ENCODE measurements at regions not wholly inside any gene's neighbourhood (a gene's known extent, or its start where the extent isn't known, plus 50 kb on each side); places are given as distances from the start of the nearest gene placed in this dataset.

DNA sequence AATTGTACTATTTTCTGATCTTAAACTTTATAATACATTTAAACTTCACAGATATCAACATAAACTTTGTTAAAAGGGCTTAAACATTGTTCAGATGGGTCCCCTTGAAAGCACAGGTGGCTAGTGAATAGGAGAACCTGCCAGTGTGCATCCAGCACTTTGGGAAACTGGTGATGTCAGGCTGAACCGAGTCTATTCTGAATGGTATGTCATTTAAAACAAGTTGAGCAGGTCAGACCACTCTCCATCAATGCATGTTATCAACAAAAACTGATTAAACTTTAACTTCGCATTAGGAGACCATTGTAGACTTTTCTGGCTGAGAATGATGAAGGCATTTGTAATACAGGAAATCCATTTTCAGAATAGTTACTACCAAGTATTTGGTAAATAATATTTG is 50.1 kb upstream of the FREM2 start:
- RAD21 ChIA-PET (ENCODE audit: unreplicated experiment): no interaction called here
- TF ChIP-seq, protein P1, sequence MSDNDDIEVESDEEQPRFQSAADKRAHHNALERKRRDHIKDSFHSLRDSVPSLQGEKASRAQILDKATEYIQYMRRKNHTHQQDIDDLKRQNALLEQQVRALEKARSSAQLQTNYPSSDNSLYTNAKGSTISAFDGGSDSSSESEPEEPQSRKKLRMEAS (IDR thresholded peaks at IDR 0.05; ENCODE audit: low read depth, low read length): no peak
- TF ChIP-seq NR2C2 (IDR thresholded peaks at IDR 0.05; ENCODE audit: borderline replicate concordance, control insufficient read depth, insufficient read length, low read depth) (no peak), TCF7 (IDR thresholded peaks at IDR 0.05; ENCODE audit: borderline replicate concordance) (no peak), MXI1 (IDR thresholded peaks at IDR 0.05; ENCODE audit: low read depth, low read length) (no peak), MTA2 (IDR thresholded peaks at IDR 0.05; ENCODE audit: low read depth) (no peak), HDAC6 (IDR thresholded peaks at IDR 0.05; ENCODE audit: unreplicated experiment) (no peak), RUNX3 (IDR thresholded peaks at IDR 0.05; ENCODE audit: low read length) (no peak), TCF3 (IDR thresholded peaks at IDR 0.05; ENCODE audit: borderline replicate concordance, insufficient read depth, low read depth, low read length) (no peak), ETV6 (conservative IDR thresholded peaks at IDR 0.05 in 1 of 2, IDR thresholded peaks at IDR 0.05 in 1 of 2; ENCODE audit: borderline replicate concordance in 1 of 2, low read depth in 1 of 2) (no peak), CEBPB (IDR thresholded peaks at IDR 0.05; ENCODE audit: borderline replicate concordance in 1 of 2, low read depth in 2 of 2, low read length in 2 of 2) (no peak)
- TF ChIP-seq, protein P2, sequence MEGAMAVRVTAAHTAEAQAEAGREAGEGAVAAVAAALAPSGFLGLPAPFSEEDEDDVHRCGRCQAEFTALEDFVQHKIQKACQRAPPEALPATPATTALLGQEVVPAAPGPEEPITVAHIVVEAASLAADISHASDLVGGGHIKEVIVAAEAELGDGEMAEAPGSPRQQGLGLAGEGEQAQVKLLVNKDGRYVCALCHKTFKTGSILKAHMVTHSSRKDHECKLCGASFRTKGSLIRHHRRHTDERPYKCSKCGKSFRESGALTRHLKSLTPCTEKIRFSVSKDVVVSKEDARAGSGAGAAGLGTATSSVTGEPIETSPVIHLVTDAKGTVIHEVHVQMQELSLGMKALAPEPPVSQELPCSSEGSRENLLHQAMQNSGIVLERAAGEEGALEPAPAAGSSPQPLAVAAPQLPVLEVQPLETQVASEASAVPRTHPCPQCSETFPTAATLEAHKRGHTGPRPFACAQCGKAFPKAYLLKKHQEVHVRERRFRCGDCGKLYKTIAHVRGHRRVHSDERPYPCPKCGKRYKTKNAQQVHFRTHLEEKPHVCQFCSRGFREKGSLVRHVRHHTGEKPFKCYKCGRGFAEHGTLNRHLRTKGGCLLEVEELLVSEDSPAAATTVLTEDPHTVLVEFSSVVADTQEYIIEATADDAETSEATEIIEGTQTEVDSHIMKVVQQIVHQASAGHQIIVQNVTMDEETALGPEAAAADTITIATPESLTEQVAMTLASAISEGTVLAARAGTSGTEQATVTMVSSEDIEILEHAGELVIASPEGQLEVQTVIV (IDR thresholded peaks at IDR 0.05; ENCODE audit: borderline replicate concordance, partially characterized antibody): no peak
- TF ChIP-seq, protein P3, sequence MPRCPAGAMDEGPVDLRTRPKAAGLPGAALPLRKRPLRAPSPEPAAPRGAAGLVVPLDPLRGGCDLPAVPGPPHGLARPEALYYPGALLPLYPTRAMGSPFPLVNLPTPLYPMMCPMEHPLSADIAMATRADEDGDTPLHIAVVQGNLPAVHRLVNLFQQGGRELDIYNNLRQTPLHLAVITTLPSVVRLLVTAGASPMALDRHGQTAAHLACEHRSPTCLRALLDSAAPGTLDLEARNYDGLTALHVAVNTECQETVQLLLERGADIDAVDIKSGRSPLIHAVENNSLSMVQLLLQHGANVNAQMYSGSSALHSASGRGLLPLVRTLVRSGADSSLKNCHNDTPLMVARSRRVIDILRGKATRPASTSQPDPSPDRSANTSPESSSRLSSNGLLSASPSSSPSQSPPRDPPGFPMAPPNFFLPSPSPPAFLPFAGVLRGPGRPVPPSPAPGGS (IDR thresholded peaks at IDR 0.05; ENCODE audit: borderline replicate concordance, insufficient read depth, low read depth, low read length, poor library complexity, severe bottlenecking): no peak
- TF ChIP-seq, protein P4, sequence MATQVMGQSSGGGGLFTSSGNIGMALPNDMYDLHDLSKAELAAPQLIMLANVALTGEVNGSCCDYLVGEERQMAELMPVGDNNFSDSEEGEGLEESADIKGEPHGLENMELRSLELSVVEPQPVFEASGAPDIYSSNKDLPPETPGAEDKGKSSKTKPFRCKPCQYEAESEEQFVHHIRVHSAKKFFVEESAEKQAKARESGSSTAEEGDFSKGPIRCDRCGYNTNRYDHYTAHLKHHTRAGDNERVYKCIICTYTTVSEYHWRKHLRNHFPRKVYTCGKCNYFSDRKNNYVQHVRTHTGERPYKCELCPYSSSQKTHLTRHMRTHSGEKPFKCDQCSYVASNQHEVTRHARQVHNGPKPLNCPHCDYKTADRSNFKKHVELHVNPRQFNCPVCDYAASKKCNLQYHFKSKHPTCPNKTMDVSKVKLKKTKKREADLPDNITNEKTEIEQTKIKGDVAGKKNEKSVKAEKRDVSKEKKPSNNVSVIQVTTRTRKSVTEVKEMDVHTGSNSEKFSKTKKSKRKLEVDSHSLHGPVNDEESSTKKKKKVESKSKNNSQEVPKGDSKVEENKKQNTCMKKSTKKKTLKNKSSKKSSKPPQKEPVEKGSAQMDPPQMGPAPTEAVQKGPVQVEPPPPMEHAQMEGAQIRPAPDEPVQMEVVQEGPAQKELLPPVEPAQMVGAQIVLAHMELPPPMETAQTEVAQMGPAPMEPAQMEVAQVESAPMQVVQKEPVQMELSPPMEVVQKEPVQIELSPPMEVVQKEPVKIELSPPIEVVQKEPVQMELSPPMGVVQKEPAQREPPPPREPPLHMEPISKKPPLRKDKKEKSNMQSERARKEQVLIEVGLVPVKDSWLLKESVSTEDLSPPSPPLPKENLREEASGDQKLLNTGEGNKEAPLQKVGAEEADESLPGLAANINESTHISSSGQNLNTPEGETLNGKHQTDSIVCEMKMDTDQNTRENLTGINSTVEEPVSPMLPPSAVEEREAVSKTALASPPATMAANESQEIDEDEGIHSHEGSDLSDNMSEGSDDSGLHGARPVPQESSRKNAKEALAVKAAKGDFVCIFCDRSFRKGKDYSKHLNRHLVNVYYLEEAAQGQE (IDR thresholded peaks at IDR 0.05; ENCODE audit: low read depth, low read length): no peak
- TF ChIP-seq, protein P5, sequence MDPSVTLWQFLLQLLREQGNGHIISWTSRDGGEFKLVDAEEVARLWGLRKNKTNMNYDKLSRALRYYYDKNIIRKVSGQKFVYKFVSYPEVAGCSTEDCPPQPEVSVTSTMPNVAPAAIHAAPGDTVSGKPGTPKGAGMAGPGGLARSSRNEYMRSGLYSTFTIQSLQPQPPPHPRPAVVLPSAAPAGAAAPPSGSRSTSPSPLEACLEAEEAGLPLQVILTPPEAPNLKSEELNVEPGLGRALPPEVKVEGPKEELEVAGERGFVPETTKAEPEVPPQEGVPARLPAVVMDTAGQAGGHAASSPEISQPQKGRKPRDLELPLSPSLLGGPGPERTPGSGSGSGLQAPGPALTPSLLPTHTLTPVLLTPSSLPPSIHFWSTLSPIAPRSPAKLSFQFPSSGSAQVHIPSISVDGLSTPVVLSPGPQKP (IDR thresholded peaks at IDR 0.05; ENCODE audit: low read depth, low read length): no peak
- Histone ChIP-seq H3K4me1 (ENCODE audit: control insufficient read depth, insufficient read depth, low read length) (no peaks in the 10 kb centered on the region), H4K20me1 (ENCODE audit: control insufficient read depth, insufficient read depth) (no peaks in the 10 kb centered on the region), H2AFZ (ENCODE audit: control insufficient read depth, low read depth, low read length) (no peak overlapping the region), H3K79me2 (ENCODE audit: control insufficient read depth, insufficient read depth, low read length) (no peaks in the 10 kb centered on the region), H3K36me3 (ENCODE audit: control insufficient read depth in 2 of 2, insufficient read depth in 2 of 2, low read length in 1 of 2) (no peaks in the 10 kb centered on the region), H3K4me2 (ENCODE audit: control insufficient read depth, insufficient read depth) (no peak overlapping the region), H3K27ac (ENCODE audit: control insufficient read depth, insufficient read depth) (no peak overlapping the region), H3K27me3 (replicated peaks in 1 of 2; ENCODE audit: control insufficient read depth in 2 of 2, insufficient read depth in 2 of 2, low read length in 1 of 2) (no peaks in the 10 kb centered on the region), H3K4me3 (no peak overlapping the region), H3K9me3 (replicated peaks; ENCODE audit: control insufficient read depth, insufficient read depth, low read length) (no peaks in the 10 kb centered on the region), H3K9ac (ENCODE audit: control insufficient read depth, insufficient read depth, low read length) (no peak overlapping the region)
- ATAC-seq: no peak
- BruUV-seq (replicated peaks): no TSS peak
- CTCF ChIA-PET: no interaction called here
- 3% methylated on average over 2 of the region's 2 CpGs for WGBS (ENCODE audit: insufficient coverage, insufficient replicate concordance, low lambda C conversion rate, missing lambda C conversion rate)
- POLR2A ChIA-PET: no interaction called here
- intact Hi-C loops (cut with micrococcal nuclease; ENCODE audit: unreplicated experiment) (no loop called here), in situ Hi-C loops (cut with MboI) (no loop called here)
- FAIRE-seq: no peak
- SMC1A ChIA-PET (ENCODE audit: uncharacterized antibody, unreplicated experiment): no interaction called here
- no peak for DNase-seq (ENCODE audit: low read depth, low spot score)

Measured in GM12878 (cell line).